Fibroblast of gingiva (primary cell): ENCODE measurements at regions not wholly inside any gene's neighbourhood (a gene's known extent, or its start where the extent isn't known, plus 50 kb on each side); places are given as distances from the start of the nearest gene placed in this dataset.
"Not testable (repeated sequence)": the region's sequence is repeated elsewhere in the genome, so short reads cannot be mapped to it uniquely, and the experiment has no call there.

Source experiments
- DNase-seq: peaks from one replicate; pipeline ENCODE4 v3.0.0-alpha.2; 2011; ENCODE audit warnings: low read depth

DNA sequence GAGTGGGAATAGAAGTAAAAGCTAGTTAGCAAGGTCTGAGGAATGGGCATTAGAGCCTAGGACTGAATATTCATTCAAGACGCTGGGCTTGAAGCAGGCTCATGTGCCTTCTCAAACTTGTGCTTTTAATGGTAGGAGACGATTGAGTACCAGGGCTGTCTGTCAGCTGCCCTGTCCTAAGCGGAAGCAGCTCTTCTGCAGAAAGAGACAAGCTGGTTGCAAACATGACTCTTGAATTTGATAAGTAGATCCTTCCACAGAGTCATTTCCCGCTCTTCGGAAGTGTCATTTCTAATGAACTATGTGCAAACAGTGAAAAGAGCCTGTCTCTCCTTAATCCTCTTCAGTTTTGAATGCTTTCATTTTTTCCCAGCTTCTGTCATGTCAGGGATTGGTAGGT, 176.4 kb downstream of the TFAP2B start:
- DNase-seq: no peak

- peak; percentile 6 for DNase-seq
Observed at GRCh38 chr6:50998905-50999304, 180.2 kb downstream of the TFAP2B start.

DNA sequence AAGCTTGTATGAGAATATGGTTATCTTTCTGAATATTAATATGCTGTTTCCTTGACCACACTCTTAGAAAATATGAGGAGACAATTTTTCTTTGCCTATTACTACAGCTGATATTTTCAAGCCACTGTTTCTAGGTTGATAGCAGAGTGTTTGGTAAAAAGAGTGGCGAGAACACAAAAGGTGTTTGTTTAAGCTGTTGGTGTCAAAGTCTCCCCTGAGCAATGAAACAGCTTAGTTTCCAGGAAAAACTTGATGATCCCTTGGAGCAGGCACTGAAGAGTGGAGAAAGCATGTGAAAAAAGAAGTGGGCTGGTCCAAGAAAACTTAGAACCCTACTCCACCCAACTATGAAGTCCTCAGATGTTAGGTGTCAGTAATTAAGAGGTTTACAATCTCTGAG, 182.7 kb downstream of the TFAP2B start:
- no peak for DNase-seq

GRCh38 chr6:51004380-51004779, 185.7 kb downstream of the TFAP2B start:
- no peak for DNase-seq

- DNase-seq: no peak
Observed at GRCh38 chr6:51005779-51006178, 187.1 kb downstream of the TFAP2B start.

- DNase-seq: no peak
Observed at GRCh38 chr6:51007237-51007636, 188.6 kb downstream of the TFAP2B start.

DNA sequence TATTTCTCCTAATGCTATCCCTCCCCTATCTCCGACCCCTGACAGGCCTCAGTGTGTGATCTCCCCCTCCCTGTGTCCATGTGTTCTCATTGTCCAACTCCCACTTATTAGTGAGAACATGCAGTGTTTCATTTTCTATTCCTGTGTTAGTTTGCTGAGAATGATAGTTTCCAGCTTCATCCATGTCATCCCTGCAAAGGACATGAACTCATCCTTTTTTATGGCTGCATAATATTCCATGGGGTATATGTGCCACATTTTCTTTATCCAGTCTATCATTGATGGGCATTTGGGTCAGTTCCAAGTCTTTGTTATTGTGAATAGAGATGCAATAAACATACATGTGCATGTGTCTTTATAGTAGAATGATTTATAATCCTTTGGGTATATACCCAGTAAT, 190.0 kb downstream of the TFAP2B start:
- not testable (repeated sequence) for DNase-seq

GRCh38 chr6:51013376-51013775, 194.7 kb downstream of the TFAP2B start:
- no peak for DNase-seq

DNA sequence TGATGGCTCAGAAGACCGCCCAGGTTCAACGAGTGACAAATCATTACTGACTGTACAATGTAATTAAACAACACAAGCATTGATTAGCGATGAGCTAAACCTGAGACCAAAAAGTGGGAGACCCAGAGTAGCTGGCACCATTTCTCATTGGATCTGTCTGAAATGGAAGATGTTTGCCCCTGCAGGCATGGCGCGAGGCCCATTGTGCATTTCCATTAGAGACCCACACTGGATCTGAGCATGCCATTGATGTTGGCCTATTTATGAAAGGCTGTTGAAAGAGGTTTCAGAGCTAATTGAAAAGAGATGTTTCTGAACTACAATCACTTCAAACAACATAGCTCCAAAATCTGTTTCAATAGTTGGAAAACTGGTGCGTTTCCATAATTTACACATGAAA, 196.7 kb downstream of the TFAP2B start:
- DNase-seq: no peak

DNA sequence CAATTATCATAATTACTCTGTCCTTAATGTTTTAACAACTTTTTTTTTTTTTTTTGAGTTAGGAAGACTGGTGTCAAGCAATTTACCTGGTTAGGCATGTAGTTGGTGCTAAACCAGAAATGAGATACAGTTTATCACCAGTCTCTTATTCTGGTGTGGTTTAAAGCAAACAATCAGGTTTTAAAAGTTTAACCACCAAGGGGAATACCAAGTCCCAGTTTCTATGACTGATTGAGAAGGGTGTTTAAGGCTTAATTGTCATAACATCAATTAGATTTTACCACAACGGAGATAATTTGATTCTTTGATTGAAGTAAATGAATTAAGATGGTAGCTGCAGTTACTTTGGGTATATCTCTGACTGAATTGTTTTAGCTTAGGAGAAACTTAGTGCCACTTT, 197.8 kb downstream of the TFAP2B start:
- DNase-seq: no peak

GRCh38 chr6:51019806-51020205, 201.1 kb downstream of the TFAP2B start:
- no peak for DNase-seq

GRCh38 chr6:51021171-51021570, 202.5 kb downstream of the TFAP2B start:
- peak; percentile 62 for DNase-seq

GRCh38 chr6:51024126-51024525, 205.5 kb downstream of the TFAP2B start:
- DNase-seq: no peak

- DNase-seq: no peak
Observed at GRCh38 chr6:51025082-51025777, 206.6 kb downstream of the TFAP2B start.

- no peak for DNase-seq
Observed at GRCh38 chr6:51027283-51028065, 208.8 kb downstream of the TFAP2B start.

DNA sequence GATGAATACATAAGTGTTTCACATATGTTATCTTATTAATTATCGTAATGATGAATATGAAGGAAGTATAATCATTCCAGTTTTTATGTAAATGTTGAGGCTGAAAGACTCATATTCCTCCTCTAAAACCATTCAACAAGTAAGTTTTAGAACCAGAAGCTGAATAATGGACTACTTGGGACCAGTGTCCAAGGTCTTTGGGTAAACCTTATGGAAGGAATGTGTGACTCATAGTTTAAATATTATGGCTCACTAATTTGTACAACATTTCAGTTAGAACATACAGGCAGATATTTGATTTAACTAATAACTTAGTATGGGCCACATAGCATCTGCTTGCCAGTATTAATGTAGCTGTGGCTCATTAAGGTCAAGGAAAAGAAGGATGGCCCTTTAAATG, 209.6 kb downstream of the TFAP2B start:
- peak; percentile 29 for DNase-seq

- peak; percentile 35 for DNase-seq
Observed at GRCh38 chr6:51029561-51029960, 210.9 kb downstream of the TFAP2B start.

- no peak for DNase-seq
Observed at GRCh38 chr6:51045548-51045947, 226.9 kb downstream of the TFAP2B start.

- no peak for DNase-seq
Observed at GRCh38 chr6:51049288-51049982, 230.8 kb downstream of the TFAP2B start.

DNA sequence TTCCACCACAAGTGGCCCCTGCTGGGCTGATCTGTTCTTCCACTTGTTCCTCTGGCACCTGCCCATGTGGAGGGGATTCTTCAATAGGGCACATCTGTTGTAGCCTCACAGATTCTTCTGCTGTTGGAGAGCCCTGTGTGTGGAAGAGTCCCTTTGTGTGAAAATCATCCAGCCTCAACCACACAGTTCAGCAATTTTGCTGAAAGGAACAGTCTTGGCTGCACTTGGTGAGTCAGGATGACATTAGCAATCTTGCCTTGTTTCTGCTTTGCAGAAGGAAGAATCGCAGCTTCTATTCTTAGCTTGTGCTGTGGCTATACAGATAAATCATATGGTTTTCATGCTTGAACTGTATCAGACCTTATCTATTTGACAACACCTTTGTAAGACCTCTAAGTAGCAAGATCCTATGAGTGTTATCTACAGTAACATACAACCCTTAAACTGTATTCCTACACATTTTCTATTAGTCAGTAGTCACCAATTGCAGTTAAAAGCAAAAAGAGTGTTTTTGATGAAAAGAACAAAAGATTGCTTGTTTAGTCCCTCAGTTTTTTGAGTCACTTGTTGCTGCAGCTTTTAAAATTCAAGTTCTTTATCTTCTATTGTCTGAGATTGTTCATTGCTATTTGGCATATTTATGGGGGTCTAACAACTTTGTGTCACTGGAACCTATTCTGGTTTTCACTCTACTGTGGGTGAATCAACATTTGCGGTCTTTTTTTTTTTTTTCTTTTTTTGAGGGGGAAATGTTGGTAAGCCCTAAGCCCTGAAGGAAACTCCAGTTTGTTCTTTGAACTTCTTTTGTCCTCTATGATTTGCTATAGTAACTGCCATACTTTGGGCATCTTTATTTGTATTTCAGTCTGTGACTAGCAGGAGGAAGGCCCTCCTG, 231.6 kb downstream of the TFAP2B start:
- DNase-seq: peak; percentile 7

DNA sequence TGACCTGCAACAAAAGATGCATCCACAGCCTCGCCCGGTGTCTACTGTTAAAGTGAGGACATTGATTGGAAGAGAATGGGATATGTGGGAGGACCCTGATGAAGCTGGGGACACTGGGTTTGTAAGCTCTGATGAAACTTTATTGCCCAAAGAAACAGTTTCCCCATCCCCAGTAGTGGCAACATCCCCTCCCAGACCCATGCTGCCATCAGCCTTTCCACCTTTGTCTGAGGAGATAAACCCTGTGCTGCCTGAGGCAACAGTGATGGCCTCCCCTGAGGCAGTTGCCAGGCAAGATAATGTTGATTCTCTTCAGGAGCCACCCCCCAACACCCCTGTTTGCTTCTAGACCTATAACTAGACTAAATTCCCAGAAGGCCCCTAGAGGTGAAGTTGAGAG, 234.0 kb downstream of the TFAP2B start:
- DNase-seq: not testable (repeated sequence)

DNA sequence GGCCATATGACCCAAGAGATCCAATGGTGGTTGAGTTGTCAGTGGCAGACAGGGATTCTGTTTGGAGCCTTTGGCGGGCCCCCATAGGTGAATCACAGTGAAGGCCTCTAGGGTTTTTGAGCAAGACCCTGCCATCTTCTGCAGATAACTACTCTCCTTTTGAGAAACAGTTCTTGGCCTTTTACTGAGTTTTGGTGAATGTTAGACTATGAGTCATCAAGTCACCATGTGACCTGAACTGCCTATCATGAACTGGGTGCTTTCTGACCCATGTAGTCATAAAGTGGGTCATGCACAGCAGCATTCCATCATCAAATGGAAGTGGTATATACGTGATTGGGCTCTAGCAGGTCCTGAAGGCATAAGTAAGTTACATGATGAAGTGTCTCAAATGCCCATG, 236.6 kb downstream of the TFAP2B start:
- not testable (repeated sequence) for DNase-seq
